Hypothalamus (tissue), 51 donors: ENCODE measurements at regions not wholly inside any gene's neighbourhood (a gene's known extent, or its start where the extent isn't known, plus 50 kb on each side); places are given as distances from the start of the nearest gene placed in this dataset.

Experiments
- DNase-seq, 51 donors: peaks; one replicate each; lab custom pipeline; 2025; lab: John Stamatoyannopoulos, UW

GRCh38 chr1:8147956-8148355, 121.8 kb upstream of the ERRFI1 start:
- DNase-seq, result no peak

GRCh38 chr1:8146257-8146855, 120.2 kb upstream of the ERRFI1 start:
- no peak for DNase-seq

- no peak for DNase-seq
These were observed 119.6 kb upstream of the ERRFI1 start for GRCh38 chr1:8145545-8146202.

- DNase-seq, result no peak
These were observed 118.2 kb upstream of the ERRFI1 start for GRCh38 chr1:8144323-8144722.

- no peak for DNase-seq
These were observed 117.0 kb upstream of the ERRFI1 start for GRCh38 chr1:8142955-8143629.

GRCh38 chr1:8139941-8140340, 113.8 kb upstream of the ERRFI1 start:
- no peak for DNase-seq

- no peak for DNase-seq
These were observed 113.3 kb upstream of the ERRFI1 start for GRCh38 chr1:8139383-8139782.

GRCh38 chr1:8138673-8139072, 112.6 kb upstream of the ERRFI1 start:
- DNase-seq, result no peak

- peak in 1 of 51 donors; percentile 13 for DNase-seq
These were observed 111.6 kb upstream of the ERRFI1 start for GRCh38 chr1:8137481-8138244.

- no peak for DNase-seq
These were observed 110.7 kb upstream of the ERRFI1 start for GRCh38 chr1:8136766-8137165.

- DNase-seq, result no peak
These were observed 109.1 kb upstream of the ERRFI1 start for GRCh38 chr1:8135250-8135649.

- no peak for DNase-seq
These were observed 108.6 kb upstream of the ERRFI1 start for GRCh38 chr1:8134546-8135235.

GRCh38 chr1:8133657-8134430, 107.7 kb upstream of the ERRFI1 start:
- no peak for DNase-seq

- no peak for DNase-seq
These were observed 107.1 kb upstream of the ERRFI1 start for GRCh38 chr1:8133190-8133589.

GRCh38 chr1:8127171-8127641, 101.1 kb upstream of the ERRFI1 start:
- no peak for DNase-seq

- no peak for DNase-seq
These were observed 96.6 kb upstream of the ERRFI1 start for GRCh38 chr1:8122477-8123407.

GRCh38 chr1:8122160-8122476, 96.0 kb upstream of the ERRFI1 start:
- DNase-seq, result no peak

- DNase-seq, result peak in 7 of 51 donors; percentile 3 to 23 (median 10)
These were observed 95.4 kb upstream of the ERRFI1 start for GRCh38 chr1:8121261-8122159.
